Daoy (cell line): ENCODE measurements at regions not wholly inside any gene's neighbourhood (a gene's known extent, or its start where the extent isn't known, plus 50 kb on each side); places are given as distances from the start of the nearest gene placed in this dataset.

Experiments
- DNase-seq: peaks from one replicate; pipeline ENCODE4 v3.0.0-alpha.2; 2015; ENCODE audit warnings: low read depth

- DNase-seq = no peak
Measured at GRCh38 chr2:65500310-65501040, 68.1 kb upstream of the SPRED2 start.

GRCh38 chr2:65499216-65499615, 66.8 kb upstream of the SPRED2 start:
- no peak for DNase-seq

- no peak for DNase-seq
Measured at GRCh38 chr2:65498396-65498795, 66.0 kb upstream of the SPRED2 start.

GRCh38 chr2:65495251-65495877, 63.0 kb upstream of the SPRED2 start:
- DNase-seq = no peak

- DNase-seq = no peak
Measured at GRCh38 chr2:65494078-65494477, 61.7 kb upstream of the SPRED2 start.

GRCh38 chr2:65491381-65491905, 59.0 kb upstream of the SPRED2 start:
- peak; percentile 6 for DNase-seq

GRCh38 chr2:65490222-65490621, 57.8 kb upstream of the SPRED2 start:
- no peak for DNase-seq

GRCh38 chr2:65489269-65489668, 56.9 kb upstream of the SPRED2 start:
- no peak for DNase-seq

- DNase-seq = no peak
Measured at GRCh38 chr2:65488527-65488926, 56.1 kb upstream of the SPRED2 start.

GRCh38 chr2:65487404-65487803, 55.0 kb upstream of the SPRED2 start:
- no peak for DNase-seq

- DNase-seq = no peak
Measured at GRCh38 chr2:65486802-65487201, 54.4 kb upstream of the SPRED2 start.

GRCh38 chr2:65486282-65486681, 53.9 kb upstream of the SPRED2 start:
- no peak for DNase-seq

- DNase-seq = no peak
Measured at GRCh38 chr2:65485839-65486238, 53.4 kb upstream of the SPRED2 start.

GRCh38 chr2:65483763-65484162, 51.4 kb upstream of the SPRED2 start:
- DNase-seq = peak; percentile 47

GRCh38 chr2:65482971-65483370, 50.6 kb upstream of the SPRED2 start:
- DNase-seq = no peak
